NOMO-1 (cell line): ENCODE measurements at regions not wholly inside any gene's neighbourhood (a gene's known extent, or its start where the extent isn't known, plus 50 kb on each side); places are given as distances from the start of the nearest gene placed in this dataset.
"Not testable (repeated sequence)": the region's sequence is repeated elsewhere in the genome, so short reads cannot be mapped to it uniquely, and the experiment has no call there.

Experiments
- DNase-seq, 2 experiments: peaks; one replicate each; lab custom pipeline; 2025; ENCODE audit not compliant: unreplicated experiment in 2 of 2; lab: John Stamatoyannopoulos, UW

DNA sequence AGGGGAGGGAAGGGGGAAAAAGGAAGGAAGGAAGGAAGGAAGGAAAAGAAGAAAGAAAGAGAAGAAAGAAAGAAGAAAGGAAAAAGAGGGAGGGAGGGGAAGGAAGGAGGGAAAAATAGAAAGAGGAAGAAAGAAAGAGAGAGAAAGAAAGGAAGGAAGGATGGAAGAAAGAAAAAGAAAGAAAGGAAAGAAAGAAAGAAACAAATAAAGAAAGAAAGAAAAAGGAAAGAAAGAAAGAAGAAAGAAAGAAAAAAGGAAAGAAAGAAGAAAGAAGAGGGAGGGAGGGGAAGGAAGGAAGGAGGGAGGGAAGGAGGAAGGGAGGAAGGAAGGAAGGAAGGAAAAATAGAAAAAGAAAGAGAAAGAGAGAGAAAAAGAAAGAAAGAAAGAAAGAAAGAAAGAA lies 315.8 kb upstream of the PIK3C3 start:
- DNase-seq, result no peak

DNA sequence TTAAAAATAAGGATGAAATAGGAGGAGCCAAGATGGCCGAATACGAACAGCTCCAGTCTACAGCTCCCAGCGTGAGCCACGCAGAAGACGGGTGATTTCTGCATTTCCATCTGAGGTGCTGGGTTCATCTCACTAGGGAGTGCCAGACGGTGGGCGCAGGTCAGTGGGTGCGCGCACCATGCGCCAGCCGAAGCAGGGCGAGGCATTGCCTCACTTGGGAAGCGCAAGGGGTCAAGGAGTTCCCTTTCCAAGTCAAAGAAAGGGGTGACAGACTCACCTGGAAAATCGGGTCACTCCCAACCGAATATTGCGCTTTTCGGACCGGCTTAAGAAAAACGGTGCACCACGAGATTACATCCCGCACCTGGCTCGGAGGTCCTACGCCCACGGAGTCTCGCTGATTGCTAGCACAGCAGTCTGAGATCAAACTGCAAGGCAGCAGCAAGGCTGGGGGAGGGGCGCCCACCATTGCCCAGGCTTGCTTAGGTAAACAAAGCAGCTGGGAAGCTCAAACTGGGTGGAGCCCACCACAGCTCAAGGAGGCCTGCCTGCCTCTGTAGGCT lies 323.2 kb upstream of the PIK3C3 start:
- DNase-seq, result not testable (repeated sequence)

DNA sequence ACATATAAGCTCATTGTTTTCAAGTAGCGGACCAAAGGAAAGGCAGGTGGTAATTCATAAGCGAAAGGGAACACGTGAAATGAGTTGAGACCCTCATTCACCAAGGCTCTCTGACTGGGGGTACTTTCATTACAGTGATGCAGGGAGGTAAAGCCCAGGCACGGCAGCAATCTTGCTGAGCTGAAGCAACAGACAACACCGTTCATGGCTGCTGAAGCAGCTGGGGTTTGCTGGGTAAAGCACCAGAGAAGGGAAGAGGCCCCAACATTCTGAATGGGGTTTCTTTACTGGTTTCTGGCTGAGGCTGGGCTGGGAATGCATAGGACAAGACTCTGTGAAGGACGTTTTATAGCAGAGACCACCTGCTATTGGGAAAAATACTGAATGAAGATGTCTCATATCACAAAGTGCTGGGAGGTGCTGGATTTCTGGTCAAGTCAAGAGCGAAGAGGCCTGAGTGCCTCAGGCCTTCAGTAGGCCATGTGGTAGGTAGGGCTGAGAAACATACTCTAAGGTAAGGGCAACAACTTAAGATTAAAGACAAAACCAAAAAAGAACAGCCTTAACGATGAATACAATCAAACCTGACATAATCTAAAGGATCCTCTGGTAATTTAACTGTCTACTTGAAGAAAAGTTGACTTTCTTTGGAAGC lies 324.7 kb upstream of the PIK3C3 start:
- DNase-seq, result no peak

DNA sequence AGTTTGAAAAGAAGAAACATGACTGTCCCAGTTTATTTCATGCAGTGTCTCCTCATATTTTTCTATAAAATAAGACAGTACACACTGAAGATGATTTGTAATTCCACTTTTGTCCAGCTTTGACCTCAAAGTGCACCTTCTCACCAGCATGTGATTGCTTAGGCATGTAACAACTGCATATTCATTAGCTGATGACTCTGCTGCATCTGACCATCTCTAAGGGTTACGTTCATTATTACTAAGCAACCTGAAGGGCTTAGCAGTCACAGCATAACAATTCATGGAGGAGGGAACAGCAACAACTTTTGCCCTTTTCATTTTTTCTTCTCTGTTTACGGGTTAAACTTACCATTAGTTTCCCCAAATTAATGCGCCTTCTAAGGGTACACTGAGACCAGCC lies 330.6 kb upstream of the PIK3C3 start:
- DNase-seq, result no peak

DNA sequence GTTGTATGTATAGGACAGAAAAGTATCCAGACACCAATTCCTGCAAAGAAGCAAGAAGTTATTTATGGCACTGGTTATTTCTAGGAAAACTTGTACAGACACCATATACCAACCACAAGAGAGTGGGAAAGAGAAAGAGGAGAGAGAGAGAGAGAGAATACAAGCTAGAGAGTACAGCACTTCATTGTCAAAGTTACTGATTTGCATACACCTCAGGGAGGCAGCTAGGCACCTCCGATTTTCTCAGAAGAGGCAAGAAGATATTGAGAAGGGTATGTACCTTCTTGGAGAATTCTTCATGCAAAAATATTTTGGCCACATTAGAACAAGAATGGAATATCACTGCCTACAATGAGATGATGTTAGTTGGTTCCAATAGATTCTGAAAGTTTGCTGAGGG lies 333.9 kb upstream of the PIK3C3 start:
- no peak for DNase-seq

DNA sequence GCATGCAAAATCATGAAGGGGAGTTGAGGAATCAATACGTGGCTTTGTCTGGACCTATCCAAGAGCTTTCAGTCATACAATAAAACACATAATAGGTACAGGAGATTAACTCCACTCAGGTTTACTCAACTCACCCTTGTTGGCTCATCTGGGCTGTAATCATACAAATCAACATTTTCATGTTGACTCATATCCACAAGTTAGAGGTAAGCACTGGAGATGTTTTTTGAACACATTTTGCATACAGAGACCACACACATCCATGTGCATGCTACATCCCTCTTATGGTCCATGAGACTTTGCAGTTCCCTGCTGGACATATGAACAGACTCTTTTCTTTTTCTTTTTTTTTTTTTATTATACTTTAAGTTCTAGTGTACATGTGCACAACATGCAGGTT lies 336.9 kb upstream of the PIK3C3 start:
- no peak for DNase-seq

DNA sequence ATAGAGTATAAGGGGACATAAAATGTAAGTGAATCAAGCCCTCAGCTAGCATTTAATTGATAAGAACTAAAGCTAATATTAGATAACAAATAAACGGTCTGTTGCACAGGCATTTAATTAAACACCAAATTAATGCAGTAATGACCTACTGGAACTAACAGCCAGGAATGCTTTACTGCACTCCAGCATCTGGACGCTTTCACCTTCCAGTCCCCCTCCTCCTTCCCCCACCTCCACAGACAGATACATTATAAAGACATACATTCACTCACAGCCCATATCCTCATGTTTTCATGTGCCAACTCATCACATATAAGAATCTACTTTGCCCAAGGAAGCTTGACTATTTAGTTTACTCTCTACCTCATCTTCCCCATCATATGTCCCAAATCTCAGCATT lies 337.4 kb upstream of the PIK3C3 start:
- DNase-seq, result no peak

DNA sequence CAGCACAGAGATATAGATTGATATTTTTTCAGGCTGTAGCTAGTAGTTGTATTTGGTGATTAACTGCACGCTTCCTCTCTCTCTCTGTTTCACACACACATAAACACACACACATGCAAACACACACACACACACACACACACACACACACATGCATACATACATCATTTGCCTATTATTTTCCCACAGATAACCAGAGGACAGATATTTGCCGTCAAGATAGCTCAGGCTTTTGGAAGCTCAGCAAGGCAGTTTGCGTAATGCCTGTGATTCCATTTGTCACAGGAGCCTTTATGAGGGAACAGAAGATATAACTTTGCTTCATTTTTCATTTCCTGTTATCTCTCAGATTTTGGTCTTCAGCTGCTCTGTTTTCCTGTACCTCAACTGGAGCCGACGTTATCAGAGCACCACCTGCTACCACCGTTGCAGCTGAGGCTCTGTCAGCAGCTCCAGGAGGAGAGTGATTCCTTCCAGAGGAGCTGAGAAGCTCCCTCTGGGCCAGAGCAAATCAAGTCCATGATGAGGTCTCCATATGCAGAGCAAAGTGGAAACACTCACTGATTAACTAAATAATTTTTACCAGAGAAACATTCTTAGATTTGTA lies 341.9 kb upstream of the PIK3C3 start:
- DNase-seq, result no peak

DNA sequence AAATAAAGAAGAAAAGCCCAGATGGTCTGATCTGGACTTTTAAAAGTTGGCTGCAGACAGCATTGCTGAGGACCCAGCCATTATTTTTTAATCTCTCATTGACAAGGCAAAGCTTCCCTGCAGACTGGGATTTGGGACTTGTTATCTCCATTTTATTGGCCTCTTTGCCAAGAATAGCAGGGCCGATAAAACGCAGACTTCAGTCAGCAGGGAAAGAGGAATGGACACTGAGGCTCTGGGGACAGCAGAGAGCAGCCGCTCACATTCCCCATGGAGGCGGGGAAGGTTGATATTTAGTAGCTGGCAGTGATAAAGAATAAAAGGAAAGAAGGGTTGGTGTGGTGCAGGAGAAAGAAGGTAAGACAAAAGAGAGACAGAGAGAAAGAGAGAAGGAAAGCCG lies 350.1 kb upstream of the PIK3C3 start:
- DNase-seq, result no peak

DNA sequence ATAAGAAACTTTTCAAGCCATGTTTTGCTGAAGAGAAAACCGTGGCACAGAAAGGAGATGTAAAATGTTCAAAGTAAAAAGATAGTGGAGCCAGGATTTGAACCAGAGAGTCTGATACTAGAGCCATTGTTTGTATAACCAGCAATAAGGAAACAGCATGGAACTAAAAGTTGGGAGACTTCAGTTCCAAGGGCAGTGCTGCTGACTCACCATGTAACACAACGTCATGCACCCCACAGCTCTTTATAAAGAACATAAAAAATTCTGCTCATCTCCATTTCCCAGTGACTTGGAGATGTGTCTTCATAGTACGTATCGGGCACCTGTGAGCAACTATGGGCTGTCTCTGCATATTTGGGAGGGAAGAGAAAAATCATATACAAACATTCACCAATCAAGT lies 353.0 kb upstream of the PIK3C3 start:
- no peak for DNase-seq

DNA sequence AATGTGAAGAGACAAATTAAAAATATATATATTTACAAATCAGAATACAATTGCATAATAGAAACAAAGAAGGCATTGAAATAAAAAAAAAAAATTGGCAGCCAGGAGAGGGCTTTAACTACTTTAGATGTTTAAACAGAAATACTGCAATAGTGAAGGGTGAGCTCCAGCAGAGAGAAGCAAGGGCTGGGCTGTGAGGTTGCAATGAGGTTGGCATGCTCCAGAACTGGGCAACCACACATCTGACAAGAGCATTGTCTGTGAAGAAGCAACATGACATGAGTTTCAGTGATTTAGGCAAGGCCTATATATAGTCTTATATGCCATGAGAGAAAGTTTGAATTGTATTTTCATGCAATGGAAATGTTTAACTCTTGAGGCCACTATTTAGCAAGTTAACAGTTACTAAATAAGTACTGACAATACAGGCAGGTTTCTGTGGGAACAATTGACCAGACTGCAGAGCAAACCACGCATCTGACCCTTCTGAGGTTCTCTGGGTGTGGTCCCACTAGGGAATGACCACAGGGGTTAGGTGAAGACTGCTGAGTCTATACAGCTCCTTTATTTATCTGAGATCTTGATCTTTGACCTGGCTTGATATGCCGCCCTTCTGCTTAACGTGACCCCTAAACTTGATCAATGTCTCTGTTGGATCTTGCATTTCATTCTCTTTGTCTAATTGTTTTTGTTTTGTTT lies 354.2 kb upstream of the PIK3C3 start:
- no peak for DNase-seq

DNA sequence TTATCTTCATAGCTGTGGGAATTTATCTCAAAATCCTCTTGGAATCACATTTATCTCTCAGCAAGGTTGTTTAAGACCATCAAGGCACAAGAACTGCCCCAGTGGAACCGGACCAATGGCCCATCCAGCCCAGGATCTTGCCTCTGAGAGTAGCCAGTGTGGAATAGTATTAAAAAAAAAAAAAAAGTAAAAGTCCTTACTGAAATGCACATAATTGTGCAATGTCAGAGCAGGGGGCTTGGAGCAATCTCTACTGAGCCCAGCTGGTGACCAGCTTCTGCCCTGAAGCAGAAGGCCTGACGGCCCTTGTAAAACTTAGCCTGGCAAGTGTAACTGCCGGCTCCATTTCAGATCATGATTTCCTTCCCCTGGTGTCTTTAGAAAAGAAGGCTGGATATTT lies 355.6 kb upstream of the PIK3C3 start:
- no peak for DNase-seq

DNA sequence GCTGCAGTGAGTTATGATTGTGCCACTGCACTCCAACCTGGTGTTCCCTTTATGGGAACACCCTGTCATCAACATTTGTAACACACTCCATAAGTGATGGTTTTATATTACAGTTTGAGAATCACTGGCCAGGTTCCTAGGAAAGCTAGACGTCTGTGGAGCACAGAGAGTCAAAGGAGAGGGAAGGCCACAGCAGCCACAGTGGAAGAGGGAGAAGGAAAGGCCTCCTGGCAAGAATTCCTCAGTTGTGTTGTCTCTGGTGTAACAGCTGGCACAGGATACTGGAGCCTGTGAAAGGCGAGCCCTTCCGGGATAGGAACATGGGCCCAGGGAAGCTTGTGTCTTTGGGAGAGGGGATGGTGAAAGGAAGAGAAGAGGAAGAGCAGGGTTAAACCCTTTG lies 360.5 kb upstream of the PIK3C3 start:
- DNase-seq, result no peak

DNA sequence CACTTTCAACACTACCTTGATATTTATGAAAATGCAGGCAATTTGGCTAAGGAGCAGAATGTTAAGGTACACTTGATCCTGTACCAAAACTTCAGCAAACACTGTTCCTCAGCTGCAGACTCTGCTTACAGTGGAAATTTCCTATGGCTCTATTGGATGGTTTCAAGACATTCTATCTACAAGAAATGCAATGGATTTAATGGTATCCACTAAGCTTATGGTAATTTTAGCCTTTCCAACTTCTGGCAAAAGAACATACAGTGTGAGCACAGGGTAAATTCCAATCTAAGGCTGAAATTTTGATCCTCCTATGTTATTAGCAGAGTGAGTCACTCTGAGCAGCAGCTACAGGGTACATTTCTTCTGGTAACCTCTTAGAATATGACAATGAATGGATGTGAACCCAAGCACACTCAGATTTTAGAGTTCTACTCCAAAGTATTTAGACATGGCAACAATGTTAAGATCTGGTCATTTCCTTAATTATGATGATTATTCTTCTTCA lies 361.8 kb upstream of the PIK3C3 start:
- no peak for DNase-seq

DNA sequence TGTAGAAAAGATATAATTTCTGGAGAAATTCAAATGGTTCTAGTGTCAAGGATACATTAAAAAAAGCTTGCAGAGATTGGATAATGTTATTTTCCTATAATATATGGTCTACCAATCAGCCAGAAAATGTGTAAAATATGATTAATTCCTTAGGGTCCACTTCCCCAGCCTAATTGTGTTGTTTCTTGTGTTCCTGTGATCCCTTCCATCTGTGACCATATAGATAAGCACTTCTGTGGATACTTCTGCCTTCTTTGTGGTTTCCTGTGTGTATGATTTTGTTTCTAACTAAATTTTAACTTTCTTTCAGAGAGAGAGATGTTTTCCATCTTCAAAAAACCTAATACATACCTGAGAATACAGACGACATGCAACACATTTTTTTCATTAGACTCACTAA lies 367.1 kb upstream of the PIK3C3 start:
- DNase-seq, result no peak

DNA sequence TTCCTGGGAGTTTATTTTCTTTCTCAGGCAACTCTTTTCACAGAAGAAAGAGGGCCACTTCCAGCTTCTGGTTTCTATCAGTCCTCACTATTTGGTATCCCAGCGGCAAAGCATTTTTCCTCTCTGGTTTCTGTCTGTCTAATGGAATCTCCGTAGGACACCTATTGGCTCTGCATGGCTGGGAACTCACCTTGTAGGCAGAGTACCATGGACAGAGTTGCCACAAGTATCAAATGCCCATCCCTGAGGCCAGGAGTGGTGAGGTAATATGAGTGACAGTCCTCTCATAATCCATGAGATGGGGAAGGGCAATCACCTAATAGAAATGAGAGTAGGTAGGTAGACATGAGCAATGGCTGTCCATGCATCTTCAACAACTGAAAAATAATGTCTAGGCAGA lies 369.5 kb upstream of the PIK3C3 start:
- no peak for DNase-seq

DNA sequence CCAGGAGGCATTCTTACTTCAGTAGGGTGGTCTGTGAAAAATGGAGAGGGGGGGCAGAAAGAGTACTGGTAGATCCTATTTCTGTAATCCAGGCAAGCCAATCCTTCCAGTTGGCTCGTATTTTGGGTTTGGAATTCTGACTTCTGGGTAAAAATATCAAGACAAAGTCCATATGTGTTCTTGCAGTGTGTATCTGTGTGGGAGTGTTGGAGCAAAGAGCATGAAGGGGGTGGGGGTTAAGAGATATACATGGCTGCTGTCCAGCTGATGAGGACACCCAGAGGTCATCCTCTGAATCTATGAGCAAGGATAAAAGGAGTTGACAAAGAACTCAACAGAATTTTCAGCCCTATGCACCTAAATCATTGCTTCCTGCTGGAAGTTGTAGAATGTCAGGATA lies 375.8 kb upstream of the PIK3C3 start:
- no peak for DNase-seq

DNA sequence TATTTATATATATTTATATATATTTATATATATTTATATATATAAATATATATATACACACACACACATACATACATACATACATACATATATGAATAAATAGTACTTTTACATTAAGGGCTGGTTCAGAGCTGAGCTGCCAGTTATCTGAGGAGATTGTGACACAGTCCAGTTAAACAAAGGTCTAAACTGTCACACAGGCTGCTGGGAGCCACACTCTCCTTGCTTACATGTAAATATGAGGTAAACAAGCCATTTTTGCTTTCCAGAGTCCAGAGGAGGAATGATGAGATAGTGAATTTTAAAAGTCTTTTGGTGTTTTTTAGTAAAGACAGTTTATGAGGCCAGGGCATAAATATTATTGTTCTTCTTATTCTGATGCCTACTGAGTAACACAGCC lies 377.5 kb upstream of the PIK3C3 start:
- DNase-seq, result no peak

DNA sequence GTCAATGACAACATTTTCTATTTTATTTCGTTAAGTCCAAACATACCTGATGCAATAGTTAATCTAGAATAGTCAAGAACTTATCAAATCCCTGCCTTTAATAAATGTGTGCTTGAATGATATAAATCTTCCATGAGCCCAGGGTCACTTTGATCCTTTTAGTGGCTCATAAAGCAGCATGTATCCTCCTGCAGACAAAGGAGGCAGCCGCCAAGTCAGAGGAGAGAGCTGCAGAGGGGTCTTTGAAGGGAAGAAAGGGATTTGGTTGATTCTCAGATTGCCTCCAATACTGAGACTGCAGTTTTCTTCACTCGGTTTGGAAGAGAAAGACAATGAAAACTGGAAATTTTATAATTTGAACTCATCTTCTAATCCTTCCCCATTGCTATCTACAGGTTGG lies 378.4 kb upstream of the PIK3C3 start:
- no peak for DNase-seq

DNA sequence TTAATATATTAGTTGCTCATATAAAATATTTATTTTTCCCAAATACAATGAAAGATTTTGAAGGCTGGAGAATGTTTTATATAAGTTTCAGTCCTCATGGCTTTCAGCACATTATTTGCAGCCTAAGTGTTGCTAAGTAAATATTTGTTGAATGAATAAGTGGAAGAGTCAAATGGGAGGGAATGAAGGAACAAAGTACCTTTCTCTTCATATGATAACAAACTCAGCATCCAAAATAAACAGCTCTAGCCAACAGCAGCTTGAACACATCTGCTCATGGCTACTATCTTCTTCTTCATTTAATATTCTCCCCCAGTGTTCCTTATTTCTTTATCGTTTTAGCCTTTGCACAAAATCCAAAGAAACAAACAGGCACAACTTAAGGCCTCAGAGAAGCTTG lies 385.2 kb upstream of the PIK3C3 start:
- no peak for DNase-seq

DNA sequence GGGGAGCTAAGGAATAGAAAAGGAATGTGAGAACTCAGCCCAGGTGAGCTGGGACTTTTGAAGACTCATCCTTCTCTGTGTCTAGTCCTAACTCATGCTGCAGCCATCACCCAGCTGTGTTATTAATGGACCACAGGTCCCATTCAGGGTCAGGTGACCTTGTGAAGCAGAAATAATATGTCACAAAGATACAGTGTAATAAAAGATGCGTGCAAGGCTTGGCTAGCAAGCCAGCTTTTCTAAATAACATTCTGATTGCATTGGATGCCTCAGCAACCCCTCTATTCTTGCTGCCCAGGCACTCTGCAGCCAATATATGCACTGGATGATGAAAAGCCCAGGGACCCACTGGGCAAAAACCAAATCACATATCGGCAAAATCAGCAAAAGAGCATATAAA lies 393.1 kb upstream of the PIK3C3 start:
- DNase-seq, result no peak

DNA sequence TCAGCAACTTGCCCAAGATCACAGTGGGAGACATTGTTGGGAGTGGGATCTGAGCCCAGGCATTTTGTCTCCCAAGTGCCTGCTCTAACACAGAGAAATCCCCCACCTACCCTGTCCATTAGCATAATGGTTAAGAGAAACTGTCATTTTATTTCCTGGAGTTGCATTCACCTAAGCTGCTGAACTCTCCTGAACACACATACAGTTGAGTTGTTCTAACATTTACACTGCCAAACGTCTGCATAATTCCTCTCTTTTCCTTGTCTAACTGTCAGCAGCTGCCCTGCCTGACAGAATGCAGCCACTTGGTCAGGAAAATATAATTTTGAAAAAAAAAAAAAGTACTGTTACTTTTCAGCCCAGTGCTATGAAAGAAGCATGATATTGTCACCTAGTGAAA lies 396.3 kb upstream of the PIK3C3 start:
- no peak for DNase-seq
